ENCODE measurements at regions not wholly inside any gene's neighbourhood (a gene's known extent, or its start where the extent isn't known, plus 50 kb on each side); places are given as distances from the start of the nearest gene placed in this dataset.
"Not testable (repeated sequence)": the region's sequence is repeated elsewhere in the genome, so short reads cannot be mapped to it uniquely, and the experiment has no call there.

DNA sequence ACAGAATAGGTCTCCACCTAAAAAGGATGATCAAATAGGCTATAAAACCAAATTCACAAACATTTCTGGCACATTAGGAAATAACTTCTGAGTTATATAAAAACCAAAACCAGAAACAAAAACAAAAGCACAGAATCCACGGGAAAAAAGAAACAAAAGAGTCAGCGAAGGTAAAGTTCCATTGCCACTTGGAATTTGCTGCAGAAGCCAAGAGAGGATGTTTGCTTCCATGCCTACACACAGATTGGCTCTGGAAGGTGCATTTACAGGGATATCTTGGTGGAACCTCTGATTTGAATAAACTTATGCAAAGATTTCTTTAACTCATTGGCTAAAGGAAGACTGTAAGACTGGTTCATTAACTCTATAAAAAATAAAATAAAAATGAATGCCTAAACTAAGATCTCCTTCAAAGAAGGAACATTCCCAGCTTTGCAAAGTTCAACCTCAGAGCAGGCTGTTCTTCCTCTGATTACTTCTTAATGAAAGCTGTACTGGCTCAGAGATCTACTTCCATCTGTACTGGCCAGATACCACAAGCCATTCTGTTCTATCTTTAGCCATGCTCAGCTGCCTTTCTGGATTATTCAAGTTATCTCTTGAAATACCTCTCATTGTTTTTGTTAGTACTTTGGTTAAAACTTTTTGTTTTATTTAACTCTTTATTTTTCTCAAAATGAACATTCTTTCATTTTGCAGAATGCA, 537.5 kb upstream of the CCDC54 start:
- DNase-seq: no peak

DNA sequence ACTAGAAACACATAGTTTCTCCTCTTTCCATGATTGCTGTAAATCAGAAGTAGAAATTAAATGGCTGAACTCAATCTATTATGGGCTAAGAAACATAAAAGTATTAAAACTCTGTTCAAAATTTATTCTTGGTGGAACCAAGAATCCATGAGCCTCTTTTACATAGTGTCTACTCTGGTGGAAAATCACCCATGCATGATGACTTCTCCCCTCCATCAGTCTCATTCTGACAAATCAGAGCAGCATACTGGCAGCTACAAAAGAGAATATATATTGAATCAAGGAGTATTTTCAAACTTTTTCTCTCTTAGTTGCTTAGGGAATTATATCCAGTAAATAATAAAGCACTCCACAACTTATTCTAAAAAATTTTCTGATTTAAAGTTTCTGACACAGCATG, 536.9 kb upstream of the CCDC54 start:
- DNase-seq: no peak

GRCh38 chr3:106842151-106842550, 535.1 kb upstream of the CCDC54 start:
- no peak for DNase-seq

DNA sequence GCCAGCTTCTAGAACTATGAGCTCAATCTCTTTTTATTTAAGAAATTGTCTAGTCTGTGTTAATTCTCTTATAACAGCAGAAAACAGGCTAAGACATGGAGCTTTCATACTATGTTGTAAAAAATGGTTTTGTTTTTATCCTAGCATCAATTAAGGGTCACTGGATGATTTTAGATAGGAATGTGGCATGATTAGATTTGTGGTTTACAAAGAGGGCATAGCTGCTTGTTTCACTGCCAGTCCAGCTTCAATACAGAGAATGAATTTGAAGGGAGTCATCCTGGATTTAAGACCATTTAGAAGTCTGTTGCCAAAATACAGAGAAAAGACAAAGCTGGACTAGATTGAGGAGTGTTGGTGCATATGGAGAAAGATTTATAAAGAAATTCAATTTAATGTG, 532.6 kb upstream of the CCDC54 start:
- DNase-seq: no peak

DNA sequence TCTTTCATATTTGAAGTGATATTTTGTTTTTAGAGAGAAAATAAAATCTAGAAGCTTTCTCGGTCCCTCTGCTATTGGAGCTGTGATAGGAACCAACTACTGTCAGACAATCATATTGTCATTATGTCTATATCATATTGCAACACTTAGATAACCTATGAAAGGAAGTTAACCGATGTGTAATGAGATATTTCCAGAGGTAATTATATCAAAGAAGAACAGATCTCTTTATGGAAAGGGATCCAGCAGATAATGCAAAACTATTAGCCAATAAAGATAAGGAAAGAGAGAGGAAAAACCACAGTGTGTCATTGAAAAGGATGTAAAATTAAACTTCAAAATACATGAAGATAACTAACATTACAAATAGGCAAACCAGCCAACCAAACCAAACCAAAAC, 529.1 kb upstream of the CCDC54 start:
- DNase-seq: no peak

GRCh38 chr3:106850437-106850836, 526.8 kb upstream of the CCDC54 start:
- DNase-seq: no peak

GRCh38 chr3:106858321-106858720, 518.9 kb upstream of the CCDC54 start:
- not testable (repeated sequence) for DNase-seq

DNA sequence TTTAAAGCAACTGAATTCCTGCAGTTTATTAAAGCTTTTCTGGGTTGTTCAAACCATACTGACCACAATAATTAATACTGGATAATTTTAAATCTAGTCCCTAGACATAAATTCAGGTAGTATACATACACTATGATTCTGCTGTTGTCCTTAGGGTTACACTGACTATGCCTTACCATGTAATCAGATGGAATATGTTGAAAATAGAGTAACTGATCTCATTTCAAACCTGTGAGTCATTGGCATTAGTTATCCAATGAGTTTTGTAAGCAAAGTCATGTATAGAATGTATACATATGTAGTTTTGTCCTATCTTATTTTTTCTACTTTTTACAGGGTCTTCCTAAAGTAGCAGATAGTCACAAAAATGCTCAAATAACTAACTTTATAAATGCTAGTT, 517.1 kb upstream of the CCDC54 start:
- DNase-seq: no peak

DNA sequence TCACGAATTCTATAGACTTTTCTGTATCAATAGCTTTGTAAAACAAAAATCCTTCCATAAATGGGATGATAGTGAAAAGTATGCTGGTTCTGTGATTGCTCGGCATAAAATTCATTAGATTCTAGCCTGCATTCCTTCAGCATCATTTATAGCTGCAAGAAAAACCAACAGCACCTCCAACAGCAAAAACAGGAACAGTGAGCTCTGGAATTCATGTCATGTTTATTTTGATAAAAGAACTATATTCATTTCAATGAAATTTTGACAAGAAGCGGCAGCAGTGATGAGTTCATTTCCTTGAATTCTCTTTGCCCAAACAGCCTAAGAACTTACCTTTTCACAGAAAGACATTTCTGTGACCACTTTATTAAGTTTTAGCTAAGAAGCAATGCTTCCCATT, 515.2 kb upstream of the CCDC54 start:
- DNase-seq: no peak

DNA sequence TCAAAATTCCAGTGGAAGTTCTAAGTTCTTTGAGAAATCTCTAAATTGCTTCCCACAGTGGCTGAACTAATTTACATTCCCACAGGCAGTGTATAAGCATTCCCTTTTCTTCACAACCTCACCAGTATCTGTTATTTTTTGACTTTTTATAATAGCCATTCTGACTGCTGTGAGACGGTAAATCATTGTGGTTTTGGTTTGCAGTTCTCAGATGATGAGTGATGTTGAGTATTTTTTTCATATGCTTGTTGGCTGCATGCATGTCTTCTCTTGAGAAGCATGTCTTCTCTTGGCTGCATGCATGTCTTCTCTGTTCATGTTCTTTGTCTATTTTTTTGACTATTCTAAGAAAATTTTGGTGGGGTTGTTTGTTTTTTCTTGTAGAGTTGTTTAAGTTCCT, 499.6 kb upstream of the CCDC54 start:
- DNase-seq: no peak

DNA sequence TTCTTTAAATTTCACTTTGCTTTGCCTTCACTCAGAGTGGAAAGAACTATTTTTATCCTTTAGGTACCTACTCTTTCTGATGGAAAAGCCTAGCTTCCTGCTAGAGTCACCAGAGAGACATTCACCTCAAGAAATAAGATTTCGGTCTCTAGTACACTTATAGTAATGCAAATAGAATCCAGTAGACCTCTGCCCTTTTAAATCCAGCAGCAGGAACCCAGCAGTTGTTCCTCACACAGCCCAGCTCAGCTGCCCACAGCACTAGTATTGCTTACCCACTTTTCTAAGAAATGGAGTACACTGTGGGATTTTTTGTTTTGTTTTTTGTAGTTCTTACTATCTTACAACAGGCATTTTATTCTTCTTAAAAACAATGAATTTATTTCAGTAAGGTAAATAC, 497.0 kb upstream of the CCDC54 start:
- no peak for DNase-seq

GRCh38 chr3:106881186-106881585, 496.1 kb upstream of the CCDC54 start:
- no peak for DNase-seq

DNA sequence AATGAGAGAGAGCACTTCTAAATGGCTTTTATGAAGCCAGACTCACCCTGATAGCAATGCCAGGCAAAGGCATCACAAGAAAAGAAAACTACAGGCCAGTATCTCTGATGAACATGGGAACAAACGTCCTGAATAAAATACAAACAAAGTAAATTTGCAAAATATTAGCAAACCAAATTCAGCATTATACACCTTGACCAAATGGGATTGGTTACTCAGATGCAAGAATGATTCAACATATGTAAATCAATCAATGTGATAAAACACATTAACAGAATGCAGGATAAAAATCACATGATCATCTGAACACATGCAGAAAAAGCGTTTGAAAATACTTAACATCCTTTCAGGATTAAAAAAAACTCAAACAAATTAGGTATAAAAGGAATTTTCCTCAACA, 494.9 kb upstream of the CCDC54 start:
- DNase-seq: no peak

DNA sequence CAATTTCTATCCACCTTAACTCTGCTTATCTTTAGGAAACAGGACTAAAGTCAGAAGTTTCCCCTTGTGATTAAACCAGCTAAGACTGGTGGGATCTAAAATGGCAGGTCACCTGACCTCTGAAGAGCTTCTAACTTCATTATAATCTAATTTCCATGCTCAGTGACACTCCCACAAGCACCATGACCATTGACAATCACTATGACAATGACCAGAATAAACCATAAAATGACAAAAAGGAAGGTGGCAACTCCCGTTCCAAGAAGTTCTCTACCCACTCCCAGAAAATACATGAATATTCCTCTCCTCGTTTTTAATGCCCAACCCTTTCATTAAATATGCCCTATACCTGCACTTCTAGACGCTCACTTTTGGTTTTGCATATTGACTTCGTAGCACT, 471.2 kb upstream of the CCDC54 start:
- no peak for DNase-seq

DNA sequence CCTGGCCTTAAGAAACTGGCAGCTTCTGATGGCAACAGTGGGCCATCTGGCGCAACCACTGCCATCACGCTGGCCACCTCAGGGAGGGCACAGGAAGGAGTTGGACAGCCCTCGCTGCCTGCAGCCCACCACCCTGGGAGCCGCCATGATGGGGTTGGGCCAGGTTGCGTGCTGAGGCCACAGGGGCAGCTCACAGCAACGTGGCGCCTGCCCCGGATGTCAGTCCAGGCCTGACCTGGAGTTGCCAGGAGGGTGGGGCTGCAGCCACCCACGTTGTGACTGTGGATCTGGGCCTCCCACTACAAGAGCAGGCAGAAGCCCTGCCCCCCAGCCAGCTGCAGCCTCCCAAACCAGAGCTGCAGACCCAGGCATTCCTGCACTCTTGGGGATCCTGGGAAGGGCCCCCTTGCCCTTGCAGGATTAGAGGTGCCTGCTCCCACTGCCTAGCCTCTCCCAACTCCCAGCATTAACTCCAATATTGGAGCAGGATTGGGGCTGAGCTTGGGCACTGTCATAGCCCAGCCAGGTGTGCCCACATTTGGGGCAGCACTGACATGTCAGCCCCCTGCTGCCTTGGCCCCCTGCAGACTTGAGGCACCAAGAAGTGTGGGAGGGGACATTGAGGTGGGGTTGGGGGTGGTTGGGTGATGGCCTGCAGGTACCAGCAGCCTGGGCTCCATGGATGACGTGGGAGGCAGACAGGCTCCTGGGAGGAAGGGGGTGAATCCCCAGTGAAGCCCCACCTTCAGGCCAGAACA, 468.9 kb upstream of the CCDC54 start:
- no peak for DNase-seq

DNA sequence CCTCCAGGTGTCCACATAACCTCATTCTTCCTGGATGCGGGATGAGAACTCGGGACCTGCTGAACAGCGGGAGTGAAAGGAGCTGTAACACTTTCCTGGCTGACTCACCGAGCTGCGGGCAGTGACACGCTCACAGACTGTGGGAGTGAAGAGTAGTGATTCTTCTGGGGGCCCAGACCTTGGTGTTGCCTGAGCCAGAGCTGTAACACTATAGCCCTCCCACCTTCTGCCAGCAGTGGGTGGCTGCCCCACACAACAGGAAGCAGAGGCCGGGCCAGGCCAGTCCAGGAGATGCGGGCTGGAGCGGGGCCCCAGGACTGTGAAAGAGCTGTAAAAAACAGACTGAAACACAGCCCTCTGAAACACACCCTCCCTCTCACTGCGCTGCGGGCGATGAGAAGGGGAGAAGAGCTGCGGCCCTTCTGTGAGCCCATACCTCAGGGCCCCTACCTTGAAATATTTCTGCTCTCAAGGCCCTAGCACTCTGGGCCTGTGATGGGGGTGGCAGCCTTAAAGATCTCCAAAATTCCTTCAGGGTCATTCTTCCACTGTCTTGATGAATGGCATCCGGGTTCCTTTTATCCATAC, 464.0 kb upstream of the CCDC54 start:
- no peak for DNase-seq

DNA sequence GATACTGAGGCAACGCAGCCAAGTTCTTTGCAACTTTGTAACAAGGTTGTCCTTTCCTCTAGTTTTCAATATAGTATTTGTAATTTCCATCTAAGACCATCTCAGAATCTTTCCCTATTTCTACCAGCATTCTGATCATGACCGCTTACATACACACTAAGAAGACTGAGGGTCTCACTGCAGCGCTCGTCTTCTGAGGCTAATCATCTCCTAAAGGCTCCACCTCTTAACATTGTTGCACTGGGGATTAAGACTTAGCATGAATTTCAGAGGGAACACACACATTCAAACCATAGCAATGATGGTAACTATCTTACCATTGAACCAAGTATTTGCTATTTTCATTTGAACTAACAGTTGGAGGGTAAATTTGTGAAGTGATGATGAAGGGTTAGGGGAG, 463.3 kb upstream of the CCDC54 start:
- DNase-seq: no peak

DNA sequence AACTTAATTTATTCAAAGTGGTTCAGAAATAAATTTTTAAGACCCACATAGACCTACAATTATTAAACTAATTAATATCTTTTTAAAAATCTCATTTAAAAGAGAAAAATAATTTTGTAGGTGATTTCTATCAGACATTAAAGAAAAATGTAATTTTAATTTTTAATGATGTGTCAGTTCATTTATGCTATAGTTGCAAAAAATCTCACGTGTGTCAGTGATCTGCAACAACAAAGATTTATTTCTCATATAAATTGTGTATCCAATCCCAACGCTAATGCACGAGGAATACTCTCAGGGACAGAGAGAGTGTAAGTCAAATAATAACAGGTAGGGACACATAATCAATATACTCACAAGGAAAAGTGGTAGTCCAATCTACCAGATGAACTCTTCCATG, 456.6 kb upstream of the CCDC54 start:
- no peak for DNase-seq

DNA sequence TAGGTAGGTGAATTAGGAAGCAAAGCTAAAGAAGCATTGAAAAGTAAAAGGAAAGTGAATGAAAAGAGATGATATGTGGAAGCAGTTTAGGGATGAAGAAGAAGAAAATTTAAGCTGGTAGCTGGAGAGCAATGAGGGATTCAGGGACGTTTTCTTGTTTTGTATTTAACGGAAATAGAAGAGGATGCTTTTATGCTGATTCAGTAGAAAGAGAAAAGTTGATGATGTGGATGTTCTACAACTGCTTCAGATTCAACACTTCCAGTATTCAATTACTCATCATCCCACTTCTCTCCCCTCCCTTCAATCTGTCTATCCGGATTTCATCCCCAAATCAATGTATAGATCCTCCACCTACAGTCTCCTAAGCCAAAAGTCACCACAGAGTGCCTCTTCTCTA, 448.2 kb upstream of the CCDC54 start:
- no peak for DNase-seq

DNA sequence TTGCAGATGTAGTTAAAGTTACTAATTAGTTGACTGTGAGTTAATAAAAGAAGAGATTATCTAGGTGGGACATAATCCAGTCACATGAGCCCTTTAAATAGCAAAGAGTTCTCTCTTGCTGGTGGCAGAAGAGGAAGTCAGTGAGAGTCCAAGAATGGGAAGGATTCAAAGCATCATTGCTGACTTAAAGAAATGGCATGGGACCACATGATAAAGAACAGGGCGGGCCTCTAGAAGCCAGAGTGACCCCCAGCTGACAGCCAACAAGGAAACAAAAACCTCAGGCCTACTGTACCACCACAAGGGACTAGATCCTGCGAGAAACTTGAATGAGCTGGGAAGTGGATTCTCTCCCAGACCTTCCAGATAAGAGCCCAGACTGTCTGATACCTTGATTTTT, 447.2 kb upstream of the CCDC54 start:
- DNase-seq: no peak

GRCh38 chr3:106931904-106932303, 445.3 kb upstream of the CCDC54 start:
- DNase-seq: no peak

GRCh38 chr3:106936337-106936736, 440.9 kb upstream of the CCDC54 start:
- DNase-seq: no peak

GRCh38 chr3:106942051-106942450, 435.2 kb upstream of the CCDC54 start:
- DNase-seq: no peak

GRCh38 chr3:106943071-106943470, 434.2 kb upstream of the CCDC54 start:
- DNase-seq: no peak
